HepG2 (cell line): ENCODE measurements at regions not wholly inside any gene's neighbourhood (a gene's known extent, or its start where the extent isn't known, plus 50 kb on each side); places are given as distances from the start of the nearest gene placed in this dataset.

ENCODE experiments used
- ATAC-seq: fragments of 200-7000 bp; cut with Tn5 transposase; 3 replicates; pipeline ENCODE4 v1.9.1; 2020; ENCODE audit warnings: mild to moderate bottlenecking, moderate library complexity
- BruUV-seq: library from RNA; stranded (reverse); fragments of 400-500 nt; replicated peaks from 2 replicates; lab custom pipeline; 2021; lab: Mats Ljungman, UMichigan
- CTCF ChIA-PET: fragments of 300-600 bp; formaldehyde crosslinking; extraction: SDS; loops from one replicate; lab custom pipeline; 2021; ENCODE audit warnings: low total read pairs, inconsistent platforms, low intra/inter-chr PET ratio; lab: Yijun Ruan, JAX
- POLR2A ChIA-PET: fragments of 350-600 bp; sonication (Branson Sonifier 250); formaldehyde crosslinking; loops from one replicate; lab custom pipeline; 2020; ENCODE audit warnings: antibody characterized with exemption, inconsistent platforms; lab: Yijun Ruan, JAX
- DNase-seq: peaks from one replicate; pipeline ENCODE4 v3.0.0-alpha.2; 2015; ENCODE audit warnings: low spot score
- FAIRE-seq: peaks from 3 replicates; lab custom pipeline; 2011; peaks lifted over from hg19 to GRCh38; lab: Jason Lieb, UNC
- H2AFZ ChIP-seq: one replicate; pipeline ENCODE4 v1.6.1; 2011; ENCODE audit warnings: low read length, inconsistent platforms
- H3K27ac ChIP-seq: fragments of 300-600 bp; 3 replicates; pipeline ENCODE4 v1.8.0; 2011; ENCODE audit warnings: mixed run types, mild to moderate bottlenecking, mixed read lengths, low read length, inconsistent platforms; ENCODE audit not compliant: insufficient read depth; ENCODE audit errors: extremely low read length
- H3K27me3 ChIP-seq, 2 experiments: fragments of 200-600 bp in 1 of 2; 2 replicates in 1 of 2; 3 replicates in 1 of 2; pipeline versions ENCODE4 v1.6.0 to v1.8.0; 2011; ENCODE audit warnings: low read length in 2 of 2, mild to moderate bottlenecking in 2 of 2, moderate library complexity in 2 of 2, inconsistent platforms in 1 of 2; ENCODE audit not compliant: insufficient read depth in 2 of 2, control insufficient read depth in 1 of 2
- H3K36me3 ChIP-seq, 2 experiments: fragments of 200-600 bp in 1 of 2; replicated peaks in 1 of 2; 2 replicates in 1 of 2; 3 replicates in 1 of 2; pipeline versions ENCODE4 v1.5.1 to v1.8.0; 2011; ENCODE audit warnings: low read length in 2 of 2, inconsistent platforms in 1 of 2; ENCODE audit not compliant: insufficient read depth in 2 of 2, control insufficient read depth in 1 of 2
- H3K4me1 ChIP-seq: 2 replicates; pipeline ENCODE4 v1.5.1; 2012; ENCODE audit warnings: low read length, inconsistent platforms; ENCODE audit not compliant: insufficient read depth
- H3K4me2 ChIP-seq: 2 replicates; pipeline ENCODE4 v1.6.0; 2011; ENCODE audit warnings: low read depth, low read length, inconsistent platforms
- H3K4me3 ChIP-seq, 3 experiments: fragments of 200-600 bp in 1 of 3; sonication (generic), shearing (Covaris generic) in 1 of 3; replicated peaks in 1 of 3; 2 replicates each; pipeline ENCODE4 v1.5.1; 2011 to 2016; ENCODE audit warnings: low read length in 3 of 3, inconsistent platforms in 2 of 3, low read depth in 2 of 3, mild to moderate bottlenecking in 2 of 3, control low read depth in 1 of 3, mixed read lengths in 1 of 3; ENCODE audit not compliant: insufficient read depth in 1 of 3
- H3K79me2 ChIP-seq: one replicate; pipeline ENCODE4 v1.6.1; 2011; ENCODE audit warnings: low read length, inconsistent platforms; ENCODE audit not compliant: insufficient read depth
- H3K9ac ChIP-seq: 2 replicates; pipeline ENCODE4 v1.6.0; 2011; ENCODE audit warnings: mild to moderate bottlenecking, low read depth, low read length, inconsistent platforms; ENCODE audit not compliant: insufficient read depth
- H3K9me3 ChIP-seq: 2 replicates; pipeline ENCODE4 v1.5.1; 2012; ENCODE audit warnings: mild to moderate bottlenecking, low read length
- H4K20me1 ChIP-seq: 2 replicates; pipeline ENCODE4 v1.6.0; 2011; ENCODE audit warnings: inconsistent platforms, mild to moderate bottlenecking, low read length, moderate library complexity; ENCODE audit not compliant: insufficient read depth
- CHD2 ChIP-seq: IDR thresholded peaks from 2 replicates; pipeline ENCODE4 v1.6.1; 2011; ENCODE audit warnings: low read depth, low read length, improper control_type of control experiment
- FOXK1 ChIP-seq: sonication (generic); formaldehyde crosslinking; IDR thresholded peaks from 2 replicates; pipeline ENCODE4 v1.4.0; 2020; ENCODE audit warnings: low read depth, missing genetic modification reagents, borderline replicate concordance
- FOXP4 ChIP-seq: sonication (generic); formaldehyde crosslinking; IDR thresholded peaks from 2 replicates; pipeline ENCODE4 v1.4.0; 2020; ENCODE audit warnings: missing genetic modification reagents
- KAT8 ChIP-seq: IDR thresholded peaks from 2 replicates; pipeline ENCODE4 v1.6.1; 2016; ENCODE audit warnings: missing genetic modification reagents, missing compliant biosample characterization
- MLX ChIP-seq: IDR thresholded peaks from 2 replicates; pipeline ENCODE4 v1.6.1; 2016
- RAD51 ChIP-seq: fragments of 450-650 bp; IDR thresholded peaks from 2 replicates; pipeline ENCODE4 v1.6.1; 2016; ENCODE audit warnings: borderline replicate concordance
- RNF219 ChIP-seq: sonication (generic); formaldehyde crosslinking; IDR thresholded peaks from 2 replicates; pipeline ENCODE4 v1.5.0; 2020; ENCODE audit warnings: mild to moderate bottlenecking, missing genetic modification reagents
- ZMYM2 ChIP-seq: sonication (generic); formaldehyde crosslinking; IDR thresholded peaks from 2 replicates; pipeline ENCODE4 v1.8.0; 2022; ENCODE audit warnings: mild to moderate bottlenecking, missing genetic modification reagents
- ZNF367 ChIP-seq: sonication (generic); formaldehyde crosslinking; IDR thresholded peaks from 2 replicates; pipeline ENCODE4 v1.4.0; 2020; ENCODE audit warnings: missing genetic modification reagents, borderline replicate concordance
- ZNF709 ChIP-seq: sonication (generic); formaldehyde crosslinking; IDR thresholded peaks from 2 replicates; pipeline ENCODE4 v1.5.0; 2020; ENCODE audit warnings: mild to moderate bottlenecking, missing genetic modification reagents
- ZNF770 ChIP-seq: sonication (generic); formaldehyde crosslinking; IDR thresholded peaks from 2 replicates; pipeline ENCODE4 v1.5.0; 2020; ENCODE audit warnings: mild to moderate bottlenecking, missing genetic modification reagents
- ZZZ3 ChIP-seq: sonication (generic); formaldehyde crosslinking; IDR thresholded peaks from 2 replicates; pipeline ENCODE4 v1.4.0; 2020; ENCODE audit warnings: missing genetic modification reagents, mild to moderate bottlenecking, borderline replicate concordance
- WGBS: methylation state at CpG from one replicate; pipeline ENCODE4 v1.1.6; 2017; ENCODE audit warnings: low lambda C conversion rate; 5-methylcytosine and 5-hydroxymethylcytosine counted together
- in situ Hi-C: cut with HindIII; loops from 2 replicates; pipeline ENCODE4 v1.10.0; 2017; ENCODE audit warnings: low pct_unique_long_range_greater_than_20kb; ENCODE audit not compliant: extremely low pct_ligation_motif_present
- intact Hi-C: fragments of 100-400 bp; cut with micrococcal nuclease; formaldehyde crosslinking; loops from one replicate; pipeline ENCODE4 v1.10.0; 2022; ENCODE audit not compliant: unreplicated experiment

GRCh38 chr2:2560374-2561015, 229.4 kb upstream of the MYT1L start:
- CTCF ChIA-PET, result no interaction called here
- BruUV-seq, result no TSS peak
- FAIRE-seq (no peak), ATAC-seq (no peak), DNase-seq (no peak)
- no peaks in the 10 kb centered on the region; the same call in 1 of the 2 replicates for H4K20me1 ChIP-seq
- POLR2A ChIA-PET, result no interaction called here
- no peak overlapping the region for H3K27ac ChIP-seq
- H3K27me3 ChIP-seq, result peaks cover under 1 to 36% of the 10 kb centered on the region in 2 experiments; a peak in 3 of 5 replicates
- no peak overlapping the region for H3K4me2 ChIP-seq
- no peaks in the 10 kb centered on the region for H3K4me1 ChIP-seq
- no peaks in the 10 kb centered on the region for H3K9me3 ChIP-seq
- WGBS, result 29% methylated on average over 16 of the region's 16 CpGs
- TF ChIP-seq ZNF709 (CRISPR knock-in tag) (no peak), RNF219 (CRISPR knock-in tag) (no peak), RAD51 (no peak), ZMYM2 (CRISPR knock-in tag) (no peak)
- no peak overlapping the region for H3K9ac ChIP-seq
- H2AFZ ChIP-seq, result no peak overlapping the region
- intact Hi-C loops (no loop called here), in situ Hi-C loops (no loop called here)
- H3K79me2 ChIP-seq, result no peaks in the 10 kb centered on the region
- no peak overlapping the region for H3K4me3 ChIP-seq
- no peaks in the 10 kb centered on the region for H3K36me3 ChIP-seq

DNA sequence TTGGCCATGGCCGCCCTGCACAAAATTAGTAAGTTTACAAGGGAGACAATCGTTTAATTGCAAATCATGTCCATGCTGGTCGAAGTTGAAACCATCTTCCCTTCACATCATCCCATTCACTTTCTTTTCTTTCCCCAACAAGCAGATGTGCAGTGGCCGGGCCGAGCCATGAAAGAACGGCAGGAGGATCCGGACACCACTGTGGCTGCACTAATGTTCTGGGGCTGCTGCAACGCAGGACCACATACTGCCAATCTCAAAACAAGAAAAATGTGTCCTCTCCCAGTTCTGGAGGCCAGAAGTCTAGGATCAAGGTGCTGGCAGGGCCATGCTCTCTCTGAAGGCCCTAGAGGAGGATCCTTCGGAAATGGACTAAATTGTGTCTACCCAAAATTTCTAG, 227.4 kb upstream of the MYT1L start:
- no peak for ATAC-seq
- Histone ChIP-seq H3K4me1 (no peaks in the 10 kb centered on the region), H2AFZ (no peak overlapping the region), H3K9me3 (peaks cover 3% of the 10 kb centered on the region; the same call in 1 of the 2 replicates), H3K79me2 (no peaks in the 10 kb centered on the region), H3K4me3 (no peak overlapping the region), H4K20me1 (no peaks in the 10 kb centered on the region), H3K36me3 (no peaks in the 10 kb centered on the region), H3K9ac (no peak overlapping the region), H3K27ac (no peak overlapping the region), H3K4me2 (no peak overlapping the region), H3K27me3 (peaks cover 0 to 20% of the 10 kb centered on the region in 2 experiments; a peak in 2 of 5 replicates)
- intact Hi-C loops, result no loop called here
- BruUV-seq, result no TSS peak
- FAIRE-seq, result no peak
- ChIA-PET CTCF (no interaction called here), POLR2A (no interaction called here)
- WGBS, result 28% methylated on average over 9 of the region's 9 CpGs
- no peak for TF ChIP-seq CHD2
- no peak for TF ChIP-seq FOXK1 (CRISPR knock-in tag)
- no peak for TF ChIP-seq MLX (CRISPR knock-in tag)
- TF ChIP-seq ZNF367 (CRISPR knock-in tag), result no peak
- no peak for TF ChIP-seq ZNF770
- TF ChIP-seq KAT8, result no peak
- TF ChIP-seq FOXP4 (CRISPR knock-in tag), result no peak
- no peak for TF ChIP-seq ZZZ3
- DNase-seq, result no peak
- in situ Hi-C loops, result no loop called here
